Uterus (tissue), 2 donors: ENCODE measurements at regions not wholly inside any gene's neighbourhood (a gene's known extent, or its start where the extent isn't known, plus 50 kb on each side); places are given as distances from the start of the nearest gene placed in this dataset.

ENCODE experiments used
- CTCF ChIP-seq, 4 experiments: fragments of 200-600 bp in 2 of 4; fragments of 450-650 bp in 2 of 4; sonication (generic) in 2 of 4; IDR thresholded peaks; one replicate each; pipeline ENCODE4 v1.5.1; 2016 to 2019; ENCODE audit warnings: antibody characterized with exemption in 4 of 4, mild to moderate bottlenecking in 2 of 4, moderate library complexity in 1 of 4
- POLR2A ChIP-seq, 2 donors: fragments of 450-650 bp; IDR thresholded peaks; one replicate each; pipeline ENCODE4 v1.6.1; 2016; ENCODE audit warnings: antibody characterized with exemption in 2 of 2, mild to moderate bottlenecking in 1 of 2, moderate library complexity in 1 of 2

- TF ChIP-seq CTCF (IDR thresholded peaks at IDR 0.05) (no peak), POLR2A (IDR thresholded peaks at IDR 0.05) (no peak)
Measured at GRCh38 chr2:16059393-16060016, 119.2 kb downstream of the MYCN start.
